Fibroblast of gingiva (primary cell): ENCODE measurements at regions not wholly inside any gene's neighbourhood (a gene's known extent, or its start where the extent isn't known, plus 50 kb on each side); places are given as distances from the start of the nearest gene placed in this dataset.
A peak's percentile ranks its signal among the peaks of the same experiment; 100 is the strongest.

Experiments used
- DNase-seq: peaks from one replicate; pipeline ENCODE4 v3.0.0-alpha.2; 2011; ENCODE audit warnings: low read depth

DNA sequence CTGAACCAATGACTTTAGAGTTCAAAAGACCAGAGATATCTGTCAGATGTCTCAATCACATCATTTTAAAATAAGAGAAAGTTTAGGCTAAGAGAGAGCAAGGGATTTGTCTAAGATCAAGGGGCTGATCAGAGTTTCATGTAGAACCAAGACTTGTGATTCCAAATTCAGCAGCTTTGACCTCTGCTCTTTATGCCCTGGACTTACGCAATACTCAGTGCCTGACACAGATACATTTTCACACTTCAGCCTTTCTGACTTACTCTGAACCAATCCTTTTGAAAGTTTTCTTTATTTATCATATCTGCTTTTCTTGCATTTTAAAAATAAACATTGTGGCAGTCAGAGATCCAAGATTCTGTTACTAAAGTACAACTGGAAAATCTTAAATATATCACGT, 428.0 kb downstream of the PLPP3 start:
- peak; percentile 17 for DNase-seq

DNA sequence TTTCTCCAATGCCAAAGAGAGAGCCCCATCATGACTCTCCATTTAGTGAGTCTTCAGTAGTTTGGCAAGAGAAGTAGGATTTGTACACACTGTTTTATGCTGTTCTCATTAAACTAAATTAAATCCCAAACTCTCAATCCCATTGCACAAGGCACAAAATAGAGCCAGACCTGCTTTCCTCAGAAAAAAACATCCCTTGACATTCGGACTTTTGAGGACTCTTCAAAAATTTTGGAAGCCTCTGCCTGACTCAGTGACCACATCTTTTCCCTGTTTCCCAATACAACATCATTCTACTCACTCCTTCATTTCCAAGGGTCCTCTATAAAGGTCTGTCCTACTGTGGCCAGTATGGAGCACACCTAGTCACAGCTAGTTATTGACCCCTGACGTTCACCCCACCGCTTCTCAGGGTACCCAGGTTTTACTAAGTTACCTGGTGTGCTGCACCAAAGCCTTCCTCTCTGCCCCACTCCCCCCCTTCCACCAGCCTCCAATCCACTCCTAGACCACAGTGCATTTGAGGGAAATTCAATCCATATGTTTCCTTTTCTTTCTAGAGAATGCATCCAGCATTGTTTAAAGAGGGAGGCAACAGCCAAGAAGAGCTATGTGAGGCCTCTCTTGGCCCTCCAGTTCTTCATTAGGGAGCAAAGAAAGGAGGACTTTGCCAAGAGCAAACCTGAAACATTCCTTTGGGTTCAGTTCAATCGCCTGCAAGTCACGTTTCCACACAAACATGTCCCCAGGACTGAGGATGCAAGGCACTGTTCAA, 428.7 kb downstream of the PLPP3 start:
- DNase-seq, result peak; percentile 71

DNA sequence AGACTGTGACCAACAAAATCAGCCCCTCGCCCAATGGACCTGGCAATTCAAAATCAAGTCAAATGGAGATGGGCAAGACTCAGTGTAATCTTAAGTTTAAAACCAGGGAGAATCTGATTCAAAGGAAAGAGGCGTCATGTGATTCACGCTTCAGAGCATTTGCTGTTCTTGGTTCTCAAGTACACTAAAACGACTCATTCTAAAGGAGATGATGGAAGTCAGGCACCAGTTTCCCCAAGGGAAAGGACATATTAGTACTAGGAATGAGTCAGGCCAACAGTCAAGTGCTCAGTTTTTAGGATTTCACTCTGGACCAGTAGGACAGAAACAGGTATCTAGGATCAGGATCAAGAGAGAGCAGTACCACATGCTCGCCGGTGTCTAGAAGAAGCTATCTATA, 429.6 kb downstream of the PLPP3 start:
- no peak for DNase-seq

DNA sequence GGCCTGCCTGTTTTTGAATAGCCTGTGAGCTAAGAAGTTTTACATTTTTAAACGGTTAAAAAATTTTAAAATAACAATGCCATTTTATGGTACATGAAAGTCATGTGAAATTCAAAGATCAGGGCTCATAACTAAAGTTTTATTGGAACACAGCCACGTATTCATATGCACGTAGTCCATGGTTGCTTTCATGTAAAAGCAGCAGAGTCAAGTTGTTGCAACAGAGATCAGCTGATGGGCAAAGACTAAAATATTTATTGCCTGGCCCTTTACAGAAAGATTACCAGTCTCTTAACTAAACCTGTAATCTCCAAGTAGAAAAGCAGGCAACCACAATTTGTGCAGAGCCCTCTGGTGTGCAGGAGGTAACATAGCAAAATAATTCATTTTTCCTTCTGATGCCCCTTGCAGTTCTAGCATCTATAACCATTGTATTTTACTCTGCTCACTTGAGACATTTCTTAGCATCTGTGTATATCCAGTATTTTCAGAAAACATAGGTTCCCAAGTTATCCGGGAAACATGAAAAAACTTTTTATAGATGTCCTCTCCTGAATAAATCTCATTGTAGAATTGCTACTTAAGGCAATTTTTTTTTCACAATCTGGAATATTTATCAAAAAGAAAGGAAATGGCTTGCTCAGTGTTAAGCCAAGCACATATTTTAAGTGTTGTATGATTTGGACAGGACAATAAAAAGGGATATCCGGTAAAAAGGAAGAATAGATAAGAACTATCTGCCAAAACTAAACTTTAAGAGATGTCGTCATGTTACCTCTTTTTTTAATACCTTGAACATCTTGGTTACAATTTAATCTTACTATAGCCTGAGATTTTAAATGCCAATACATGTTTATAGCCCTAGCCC, 430.8 kb downstream of the PLPP3 start:
- DNase-seq, result no peak

DNA sequence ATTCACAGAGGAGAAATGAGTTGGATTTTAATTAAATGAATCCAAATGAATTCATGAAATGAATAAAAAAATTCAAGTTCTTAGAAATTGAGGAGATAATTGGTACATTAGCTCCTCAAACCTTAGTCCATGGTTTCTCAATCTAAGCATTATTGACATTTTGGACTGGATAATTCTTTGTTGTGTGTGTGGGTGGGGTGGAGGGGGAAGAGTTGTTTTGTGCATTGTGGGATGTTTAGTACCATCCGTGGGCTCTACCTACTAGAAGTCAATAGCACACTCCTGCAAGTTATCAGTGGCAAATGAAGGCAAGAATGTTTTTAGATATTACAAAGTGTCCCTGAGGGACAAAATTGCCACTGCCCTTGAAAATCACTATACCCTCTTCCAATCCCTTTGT, 431.9 kb downstream of the PLPP3 start:
- DNase-seq, result no peak

- DNase-seq, result no peak
These were observed 432.3 kb downstream of the PLPP3 start for GRCh38 chr1:56147034-56147433.

GRCh38 chr1:56146449-56146848, 432.9 kb downstream of the PLPP3 start:
- DNase-seq, result peak; percentile 96

DNA sequence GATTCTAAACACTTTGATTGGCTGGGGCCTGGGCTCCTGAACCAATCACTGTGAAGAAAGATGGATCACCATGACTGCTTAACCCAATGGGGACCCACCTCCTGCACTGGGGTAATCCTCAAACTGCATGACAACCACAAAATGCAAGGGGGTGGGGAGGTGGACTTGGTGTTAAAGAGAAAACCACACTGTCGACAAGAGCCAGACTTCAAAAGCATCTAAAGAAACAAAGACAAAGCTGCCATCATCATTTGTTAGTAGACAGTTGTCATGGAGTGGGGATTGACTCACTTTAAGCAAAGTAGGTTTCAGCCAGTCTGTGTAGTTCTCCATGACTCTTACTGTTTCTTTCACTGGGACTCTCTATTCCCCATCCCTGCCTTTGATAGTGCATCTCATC, 433.8 kb downstream of the PLPP3 start:
- DNase-seq, result no peak

DNA sequence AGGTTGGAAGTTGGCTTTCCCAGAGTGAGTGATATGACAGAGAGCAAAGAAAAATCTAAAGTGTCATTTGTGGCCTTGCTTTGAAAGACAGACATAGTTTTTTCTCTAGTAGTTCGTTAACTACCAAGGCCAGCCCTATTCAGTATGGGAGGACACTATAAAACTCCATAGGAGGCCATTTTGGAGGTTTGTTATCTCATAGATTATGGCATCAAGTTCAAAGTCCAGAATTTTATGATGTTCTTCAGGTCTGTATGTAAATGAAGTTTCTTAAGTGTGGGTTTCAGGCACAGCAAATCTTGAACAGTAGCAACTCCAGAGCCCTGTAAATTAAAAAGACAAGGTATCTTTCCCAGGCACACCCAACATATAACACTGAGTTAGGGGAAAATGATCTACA, 437.1 kb downstream of the PLPP3 start:
- no peak for DNase-seq

GRCh38 chr1:56139836-56140235, 439.5 kb downstream of the PLPP3 start:
- DNase-seq, result no peak

GRCh38 chr1:56137521-56138505, 441.6 kb downstream of the PLPP3 start:
- no peak for DNase-seq

- no peak for DNase-seq
These were observed 442.3 kb downstream of the PLPP3 start for GRCh38 chr1:56137090-56137489.

- DNase-seq, result no peak
These were observed 443.6 kb downstream of the PLPP3 start for GRCh38 chr1:56135864-56136147.

- DNase-seq, result no peak
These were observed 444.1 kb downstream of the PLPP3 start for GRCh38 chr1:56135069-56135863.

GRCh38 chr1:56133522-56134472, 445.6 kb downstream of the PLPP3 start:
- DNase-seq, result peak; percentile 51

- no peak for DNase-seq
These were observed 446.8 kb downstream of the PLPP3 start for GRCh38 chr1:56132520-56132919.

DNA sequence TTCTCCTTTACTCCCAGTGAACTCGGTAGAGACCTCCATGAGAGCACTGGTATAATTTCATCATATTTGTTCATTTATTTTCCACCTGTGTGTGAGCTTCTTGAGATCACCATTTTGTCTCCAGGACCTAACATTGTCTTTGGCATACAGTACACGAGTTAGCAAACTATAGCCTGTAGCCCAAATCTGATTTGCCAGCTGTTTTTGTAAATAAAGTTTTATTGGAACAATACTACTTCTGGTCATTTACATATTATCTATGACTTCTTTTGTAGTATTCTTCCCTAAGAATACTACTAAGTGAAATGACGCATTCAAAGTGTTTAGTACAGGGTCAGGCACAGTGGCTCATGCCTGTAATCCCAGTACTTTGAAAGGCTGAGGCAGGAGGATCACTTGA, 449.5 kb downstream of the PLPP3 start:
- DNase-seq, result no peak

DNA sequence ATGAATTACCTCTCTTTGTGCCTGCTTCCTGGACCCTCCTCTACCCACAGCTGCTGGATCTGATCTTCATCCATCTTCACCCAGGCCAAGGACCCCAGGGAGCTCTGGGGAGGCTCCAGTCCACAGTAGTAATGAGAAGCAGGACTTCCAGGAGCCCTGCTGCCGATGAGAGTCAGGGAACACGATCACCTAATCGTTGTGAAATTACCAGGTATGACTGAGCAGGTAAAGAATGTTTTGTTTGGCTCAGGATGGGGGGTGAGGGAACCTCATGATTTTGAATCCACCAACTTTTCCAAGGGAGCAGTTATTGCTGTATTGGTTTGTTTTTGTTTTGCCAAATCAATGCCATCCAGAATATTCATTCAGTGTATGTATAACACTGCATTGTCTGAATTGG, 454.0 kb downstream of the PLPP3 start:
- no peak for DNase-seq

DNA sequence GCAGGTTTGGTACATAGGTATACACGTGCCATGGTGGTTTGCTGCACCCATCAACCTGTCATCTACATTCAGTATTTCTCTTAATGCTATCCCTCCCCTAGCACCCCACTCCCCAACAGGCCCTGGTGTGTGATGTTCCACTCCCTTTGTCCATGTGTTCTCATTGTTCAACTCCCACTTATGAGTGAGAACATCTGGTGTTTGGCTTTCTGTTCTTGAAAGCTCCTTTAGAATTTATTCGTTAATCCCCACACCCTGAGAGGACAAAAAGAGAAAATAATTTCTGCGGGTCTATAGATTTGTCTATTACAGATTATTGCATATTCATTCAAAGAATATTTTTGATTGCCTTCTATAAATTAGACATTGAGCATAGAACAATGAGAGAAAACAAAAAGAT, 455.5 kb downstream of the PLPP3 start:
- DNase-seq, result no peak

DNA sequence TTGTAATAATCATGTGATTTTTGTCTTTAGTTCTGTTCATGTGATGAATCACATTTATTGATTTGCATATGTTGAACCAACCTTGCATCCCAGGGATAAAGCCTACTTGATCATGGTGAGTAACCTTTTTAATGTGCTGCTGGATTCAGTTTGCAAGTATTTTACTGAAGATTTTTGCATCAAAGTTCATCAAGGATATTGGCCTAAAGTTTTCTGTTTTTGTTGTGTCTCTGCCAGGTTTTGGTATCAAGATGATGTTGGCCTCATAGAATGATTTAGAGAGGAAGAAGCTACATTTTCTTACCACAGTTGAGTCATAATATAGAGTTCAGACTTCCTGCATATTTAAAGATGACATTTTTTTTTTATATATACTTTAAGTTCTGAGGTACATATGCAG, 455.9 kb downstream of the PLPP3 start:
- DNase-seq, result peak; percentile 10
